ENCODE measurements at regions not wholly inside any gene's neighbourhood (a gene's known extent, or its start where the extent isn't known, plus 50 kb on each side); places are given as distances from the start of the nearest gene placed in this dataset.

GRCh38 chr2:177314722-177315264, 50.3 kb upstream of the NFE2L2 start:
- Histone ChIP-seq H3K4me3 (ENCODE audit: low read depth, low read length) (no peak overlapping the region), H3K9me3 (ENCODE audit: control insufficient read depth, insufficient read depth, low read length) (no peaks in the 10 kb centered on the region), H3K27ac (ENCODE audit: low read depth, low read length) (peak overlapping the region; percentile 42), H3K27me3 (ENCODE audit: control insufficient read depth, insufficient read depth, low read length) (no peaks in the 10 kb centered on the region)
- ChIA-PET POLR2A (interaction anchor here (1.9 kb wide), 2 partner anchors 19 to 51 kb away, joined by 5 to 13 read pairs; partner anchors contain the start of gene NFE2L2), CTCF (interaction anchor here (0.8 to 1.7 kb wide), 6 partner anchors 18 to 444 kb away, joined by 3 to 6 read pairs (median 4); no protein-coding TSS in a partner anchor)
- DNase-seq (ENCODE audit: low read depth, low spot score) = no peak
- TF ChIP-seq CTCF (IDR thresholded peaks at IDR 0.05; ENCODE audit: low read depth, low read length) = no peak

DNA sequence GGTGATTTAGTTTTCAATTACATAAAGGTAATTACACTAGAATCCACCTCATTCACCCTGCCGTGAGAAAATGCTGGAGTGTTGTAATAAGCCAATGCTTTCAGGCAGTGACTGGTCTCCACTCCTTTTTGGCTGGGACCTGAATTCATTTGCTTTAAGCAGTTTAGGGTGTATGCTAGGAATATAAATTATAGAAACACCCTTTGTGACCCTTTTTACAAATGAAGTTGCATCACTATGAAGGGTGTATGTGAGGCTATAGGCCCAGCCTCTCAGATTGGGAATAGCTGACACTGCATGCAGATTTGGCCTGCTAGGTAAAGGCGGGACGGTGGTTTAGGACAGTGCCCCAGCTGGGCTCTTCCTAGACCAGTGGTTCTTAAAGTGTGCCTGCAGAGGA, 50.8 kb upstream of the NFE2L2 start:
- CTCF ChIA-PET = interaction anchor here (1.4 to 1.7 kb wide), 5 partner anchors 18 to 154 kb away, joined by 4 to 6 read pairs (median 5); no protein-coding TSS in a partner anchor

GRCh38 chr2:177316756-177317155, 52.2 kb upstream of the NFE2L2 start:
- no peak for DNase-seq (ENCODE audit: low read depth, low spot score)
- H3K4me3 ChIP-seq (ENCODE audit: low read depth, low read length) = no peak overlapping the region
- CTCF ChIA-PET = no interaction called here
- no peak overlapping the region for H3K27ac ChIP-seq (ENCODE audit: low read depth, low read length)
- no peaks in the 10 kb centered on the region for H3K27me3 ChIP-seq (ENCODE audit: control insufficient read depth, insufficient read depth, low read length)
- no peak for TF ChIP-seq CTCF (IDR thresholded peaks at IDR 0.05; ENCODE audit: low read depth, low read length)
- no peaks in the 10 kb centered on the region for H3K9me3 ChIP-seq (ENCODE audit: control insufficient read depth, insufficient read depth, low read length)
- POLR2A ChIA-PET = no interaction called here

More for the DNA sequence above, 50.8 kb upstream of the NFE2L2 start:
- TF ChIP-seq CTCF (IDR thresholded peaks at IDR 0.05; ENCODE audit: low read depth, low read length) = no peak
- DNase-seq (ENCODE audit: low read depth, low spot score) = no peak
- Histone ChIP-seq H3K4me3 (ENCODE audit: low read depth, low read length) (no peak overlapping the region), H3K9me3 (ENCODE audit: control insufficient read depth, insufficient read depth, low read length) (no peaks in the 10 kb centered on the region), H3K27ac (ENCODE audit: low read depth, low read length) (no peak overlapping the region), H3K27me3 (ENCODE audit: control insufficient read depth, insufficient read depth, low read length) (no peaks in the 10 kb centered on the region)
- POLR2A ChIA-PET = interaction anchor here (1.9 kb wide), 1 partner anchor 20 kb away, joined by 5 read pairs; no protein-coding TSS in a partner anchor

DNA sequence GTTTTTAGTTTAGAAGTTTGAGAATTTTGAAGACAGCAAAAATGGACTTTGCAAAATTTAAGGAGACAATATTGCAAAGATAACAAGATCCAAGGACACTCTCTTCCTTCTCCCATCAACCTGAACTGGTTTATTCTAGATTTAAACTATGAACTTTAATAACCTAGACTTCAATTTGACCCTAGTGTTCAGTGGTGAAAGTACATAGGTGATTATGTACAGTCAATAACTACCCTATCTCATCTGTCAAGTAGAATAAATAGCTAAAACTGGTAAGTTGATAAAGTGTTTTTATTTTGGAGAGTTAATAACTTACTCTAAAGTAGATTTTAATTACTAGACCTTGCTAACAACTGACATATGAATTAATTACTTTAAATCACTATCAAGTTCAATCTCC, 52.9 kb upstream of the NFE2L2 start:
- no peak for TF ChIP-seq CTCF (IDR thresholded peaks at IDR 0.05; ENCODE audit: low read depth, low read length)
- Histone ChIP-seq H3K4me3 (ENCODE audit: low read depth, low read length) (no peak overlapping the region), H3K27me3 (ENCODE audit: control insufficient read depth, insufficient read depth, low read length) (no peaks in the 10 kb centered on the region), H3K9me3 (ENCODE audit: control insufficient read depth, insufficient read depth, low read length) (no peaks in the 10 kb centered on the region), H3K27ac (ENCODE audit: low read depth, low read length) (no peak overlapping the region)
- CTCF ChIA-PET = no interaction called here
- POLR2A ChIA-PET = no interaction called here
- no peak for DNase-seq (ENCODE audit: low read depth, low spot score)

GRCh38 chr2:177317857-177318256, 53.3 kb upstream of the NFE2L2 start:
- TF ChIP-seq CTCF (IDR thresholded peaks at IDR 0.05; ENCODE audit: low read depth, low read length) = no peak
- CTCF ChIA-PET = no interaction called here

More at GRCh38 chr2:177317857-177318256, 53.3 kb upstream of the NFE2L2 start:
- no peak overlapping the region for H3K4me3 ChIP-seq (ENCODE audit: low read depth, low read length)
- no peak for DNase-seq (ENCODE audit: low read depth, low spot score)
- no peak overlapping the region for H3K27ac ChIP-seq (ENCODE audit: low read depth, low read length)
- H3K27me3 ChIP-seq (ENCODE audit: control insufficient read depth, insufficient read depth, low read length) = no peaks in the 10 kb centered on the region
- H3K9me3 ChIP-seq (ENCODE audit: control insufficient read depth, insufficient read depth, low read length) = no peaks in the 10 kb centered on the region
- POLR2A ChIA-PET = no interaction called here
